ENCODE measurements at regions not wholly inside any gene's neighbourhood (a gene's known extent, or its start where the extent isn't known, plus 50 kb on each side); places are given as distances from the start of the nearest gene placed in this dataset.

GRCh38 chr6:170155464-170156196 lies 135.2 kb downstream of the DLL1 start:
- WGBS, 2 donors (ENCODE audit: low coverage in 1 of 2), result 96 to 97% methylated on average over 4 to 12 of the region's 25 CpGs
- H3K4me1 ChIP-seq, result peaks cover 0 to 24% (median 7%) of the 10 kb centered on the region in 3 donors
- TF ChIP-seq CTCF (IDR thresholded peaks at IDR 0.05) (no peak), POLR2A (IDR thresholded peaks at IDR 0.05) (no peak), EP300 (IDR thresholded peaks at IDR 0.05) (no peak), POLR2AphosphoS5 (IDR thresholded peaks at IDR 0.05) (no peak)
- H3K9me3 ChIP-seq, result no peaks in the 10 kb centered on the region
- no peak for ATAC-seq
- no peak overlapping the region for H3K27ac ChIP-seq
- H3K27me3 ChIP-seq, result peaks cover 12% of the 10 kb centered on the region
- no peaks in the 10 kb centered on the region for H3K36me3 ChIP-seq
- H3K4me3 ChIP-seq, result no peak overlapping the region

GRCh38 chr6:170153436-170154319 lies 137.2 kb downstream of the DLL1 start:
- Histone ChIP-seq H3K4me1 (peaks cover 0 to 24% (median 7%) of the 10 kb centered on the region in 3 donors), H3K4me3 (no peak overlapping the region), H3K27ac (no peak overlapping the region), H3K36me3 (no peaks in the 10 kb centered on the region), H3K9me3 (no peaks in the 10 kb centered on the region), H3K27me3 (peaks cover 12% of the 10 kb centered on the region)
- no CpG with 5 or more reads among the region's 29 CpGs for WGBS, 2 donors (ENCODE audit: low coverage in 1 of 2)
- no peak for ATAC-seq
- no peak for TF ChIP-seq POLR2AphosphoS5 (IDR thresholded peaks at IDR 0.05)
- TF ChIP-seq POLR2A (IDR thresholded peaks at IDR 0.05), result no peak
- no peak for TF ChIP-seq CTCF (IDR thresholded peaks at IDR 0.05)
- no peak for TF ChIP-seq EP300 (IDR thresholded peaks at IDR 0.05)

- peak overlapping the region in 3 of 4 donors; percentile 38 to 64 (median 44) for H3K27ac ChIP-seq
These were observed 137.9 kb downstream of the DLL1 start for GRCh38 chr6:170152989-170153388.

GRCh38 chr6:170152124-170152926 lies 138.6 kb downstream of the DLL1 start:
- TF ChIP-seq POLR2A (IDR thresholded peaks at IDR 0.05) (no peak), CTCF (IDR thresholded peaks at IDR 0.05) (no peak), POLR2AphosphoS5 (IDR thresholded peaks at IDR 0.05) (peak; percentile 4), EP300 (IDR thresholded peaks at IDR 0.05) (no peak)
- Histone ChIP-seq H3K27me3 (peaks cover 12% of the 10 kb centered on the region), H3K36me3 (no peaks in the 10 kb centered on the region), H3K9me3 (no peaks in the 10 kb centered on the region), H3K4me3 (peak overlapping the region in 1 of 2 donors; percentile 1), H3K27ac (peak overlapping the region in 3 of 4 donors; percentile 38 to 64 (median 44)), H3K4me1 (peaks cover 0 to 35% (median 7%) of the 10 kb centered on the region in 3 donors)
- 53 to 100% methylated on average over 1 to 3 of the region's 35 CpGs for WGBS, 2 donors (ENCODE audit: low coverage in 1 of 2)
- ATAC-seq, result peak; percentile 73

More at GRCh38 chr6:170152989-170153388, 137.9 kb downstream of the DLL1 start:
- peak; percentile 45 for ATAC-seq
- 24% methylated on average over 5 of the region's 13 CpGs; no CpG with 5 or more reads in 1 of the 2 donors for WGBS, 2 donors (ENCODE audit: low coverage in 1 of 2)
- Histone ChIP-seq H3K4me1 (peaks cover 0 to 29% (median 7%) of the 10 kb centered on the region in 3 donors), H3K9me3 (no peaks in the 10 kb centered on the region), H3K4me3 (peak overlapping the region in 1 of 2 donors; percentile 1), H3K27me3 (peaks cover 12% of the 10 kb centered on the region), H3K36me3 (no peaks in the 10 kb centered on the region)
- TF ChIP-seq CTCF (IDR thresholded peaks at IDR 0.05) (no peak), EP300 (IDR thresholded peaks at IDR 0.05) (no peak), POLR2AphosphoS5 (IDR thresholded peaks at IDR 0.05) (peak; percentile 33), POLR2A (IDR thresholded peaks at IDR 0.05) (no peak)

All from gastroesophageal sphincter (tissue), 4 donors.